Smooth muscle cell (in vitro differentiated cells): ENCODE measurements at regions not wholly inside any gene's neighbourhood (a gene's known extent, or its start where the extent isn't known, plus 50 kb on each side); places are given as distances from the start of the nearest gene placed in this dataset.
A peak's percentile ranks its signal among the peaks of the same experiment; 100 is the strongest.

Experiments
- DNase-seq: peaks from one replicate; lab custom pipeline; 2025; ENCODE audit not compliant: unreplicated experiment; lab: John Stamatoyannopoulos, UW
- H2AFZ ChIP-seq: fragments of 200-600 bp; sonication (generic); 2 replicates; pipeline ENCODE4 v1.6.0; 2016; ENCODE audit warnings: antibody characterized with exemption, low read depth, mild to moderate bottlenecking
- H3F3A ChIP-seq: fragments of 200-600 bp; sonication (generic); 2 replicates; pipeline ENCODE4 v1.6.0; 2017; ENCODE audit warnings: antibody characterized with exemption, low read depth
- H3K27ac ChIP-seq: fragments of 200-600 bp; sonication (generic); 2 replicates; pipeline ENCODE4 v1.5.1; 2016; ENCODE audit warnings: low read depth, mild to moderate bottlenecking
- H3K27me3 ChIP-seq: fragments of 200-600 bp; sonication (generic); 2 replicates; pipeline ENCODE4 v1.6.1; 2016; ENCODE audit warnings: low read depth, mild to moderate bottlenecking
- H3K36me3 ChIP-seq: fragments of 200-600 bp; sonication (generic); 2 replicates; pipeline ENCODE4 v1.5.1; 2016; ENCODE audit warnings: low read depth
- H3K4me1 ChIP-seq: fragments of 200-600 bp; sonication (generic); 2 replicates; pipeline ENCODE4 v1.5.1; 2016; ENCODE audit warnings: low read depth
- H3K4me2 ChIP-seq: fragments of 200-600 bp; sonication (generic); 2 replicates; pipeline ENCODE4 v1.6.0; 2016; ENCODE audit warnings: mild to moderate bottlenecking
- H3K4me3 ChIP-seq: fragments of 200-600 bp; sonication (generic); 2 replicates; pipeline ENCODE4 v1.5.1; 2016; ENCODE audit warnings: mild to moderate bottlenecking
- H3K79me2 ChIP-seq: fragments of 200-600 bp; sonication (generic); 2 replicates; pipeline ENCODE4 v1.6.0; 2016; ENCODE audit warnings: low read depth, mild to moderate bottlenecking
- H3K9ac ChIP-seq: fragments of 200-600 bp; sonication (generic); 2 replicates; pipeline ENCODE4 v1.6.0; 2016; ENCODE audit warnings: low read depth
- H3K9me3 ChIP-seq: fragments of 200-600 bp; sonication (generic); replicated peaks from 2 replicates; pipeline ENCODE4 v1.5.1; 2016; ENCODE audit warnings: low read depth
- H4K20me1 ChIP-seq: fragments of 200-600 bp; sonication (generic); 2 replicates; pipeline ENCODE4 v1.6.0; 2016; ENCODE audit warnings: low read depth
- WGBS: methylation state at CpG from one replicate; pipeline ENCODE4 v1.1.7; 2016; ENCODE audit warnings: low lambda C conversion rate; 5-methylcytosine and 5-hydroxymethylcytosine counted together
- TF ChIP-seq, protein P1 (sequence below): fragments of 200-600 bp; sonication (generic); IDR thresholded peaks from 2 replicates; pipeline ENCODE4 v1.5.1; 2017; ENCODE audit warnings: borderline replicate concordance, mild to moderate bottlenecking, antibody characterized with exemption; ENCODE audit not compliant: insufficient read depth, poor library complexity, severe bottlenecking

DNA sequence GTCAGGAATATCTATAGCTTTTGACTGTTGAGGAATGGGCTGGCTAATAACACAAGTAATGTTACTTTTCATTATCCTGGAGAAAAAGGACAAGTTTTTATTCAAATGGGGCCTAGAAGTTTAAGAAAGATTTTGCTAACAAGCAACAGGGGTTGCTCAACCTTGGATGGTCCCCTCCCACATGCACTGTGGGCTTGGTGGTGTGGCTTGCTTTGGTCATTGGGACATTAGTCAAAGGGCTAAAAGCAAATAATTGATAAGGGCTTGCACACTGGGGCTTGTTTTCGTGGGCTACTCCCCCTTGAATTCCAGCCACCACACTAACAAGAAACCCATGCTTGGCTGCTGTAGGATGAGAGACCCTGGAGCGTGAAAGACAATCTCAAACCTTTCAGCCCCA lies 127.6 kb downstream of the JCAD start:
- H3K9ac ChIP-seq, result no peak overlapping the region
- H3K36me3 ChIP-seq, result no peaks in the 10 kb centered on the region
- no peaks in the 10 kb centered on the region for H3F3A ChIP-seq
- no peak for DNase-seq
- H3K4me3 ChIP-seq, result no peak overlapping the region
- no peaks in the 10 kb centered on the region for H4K20me1 ChIP-seq
- 94% methylated on average over 2 of the region's 2 CpGs for WGBS
- H3K79me2 ChIP-seq, result no peaks in the 10 kb centered on the region
- H3K27me3 ChIP-seq, result no peaks in the 10 kb centered on the region
- no peak overlapping the region for H2AFZ ChIP-seq
- no peak overlapping the region for H3K4me2 ChIP-seq
- TF ChIP-seq, protein P1, sequence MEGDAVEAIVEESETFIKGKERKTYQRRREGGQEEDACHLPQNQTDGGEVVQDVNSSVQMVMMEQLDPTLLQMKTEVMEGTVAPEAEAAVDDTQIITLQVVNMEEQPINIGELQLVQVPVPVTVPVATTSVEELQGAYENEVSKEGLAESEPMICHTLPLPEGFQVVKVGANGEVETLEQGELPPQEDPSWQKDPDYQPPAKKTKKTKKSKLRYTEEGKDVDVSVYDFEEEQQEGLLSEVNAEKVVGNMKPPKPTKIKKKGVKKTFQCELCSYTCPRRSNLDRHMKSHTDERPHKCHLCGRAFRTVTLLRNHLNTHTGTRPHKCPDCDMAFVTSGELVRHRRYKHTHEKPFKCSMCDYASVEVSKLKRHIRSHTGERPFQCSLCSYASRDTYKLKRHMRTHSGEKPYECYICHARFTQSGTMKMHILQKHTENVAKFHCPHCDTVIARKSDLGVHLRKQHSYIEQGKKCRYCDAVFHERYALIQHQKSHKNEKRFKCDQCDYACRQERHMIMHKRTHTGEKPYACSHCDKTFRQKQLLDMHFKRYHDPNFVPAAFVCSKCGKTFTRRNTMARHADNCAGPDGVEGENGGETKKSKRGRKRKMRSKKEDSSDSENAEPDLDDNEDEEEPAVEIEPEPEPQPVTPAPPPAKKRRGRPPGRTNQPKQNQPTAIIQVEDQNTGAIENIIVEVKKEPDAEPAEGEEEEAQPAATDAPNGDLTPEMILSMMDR, result no peak
- H3K9me3 ChIP-seq, result no peaks in the 10 kb centered on the region
- H3K27ac ChIP-seq, result no peak overlapping the region
- no peaks in the 10 kb centered on the region for H3K4me1 ChIP-seq

DNA sequence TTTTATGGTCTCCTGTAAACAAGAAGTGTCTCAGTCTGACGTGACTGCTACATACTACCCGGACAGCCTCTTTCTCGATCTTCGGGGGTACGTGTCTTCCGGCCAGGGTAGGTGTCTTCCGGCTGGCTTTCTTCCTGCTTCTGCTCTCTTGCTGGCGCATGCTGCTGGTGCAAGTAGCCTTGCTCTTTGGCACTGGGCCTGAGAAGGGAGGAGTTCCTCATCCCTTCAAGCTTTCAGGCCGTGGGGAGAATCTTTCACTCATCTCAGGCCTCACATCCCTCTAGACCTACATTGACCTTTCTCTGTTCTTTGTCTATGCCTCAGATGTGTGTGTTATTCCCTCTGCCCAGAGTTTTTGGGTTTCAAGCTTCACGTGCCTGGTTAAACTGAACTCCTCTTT lies 130.4 kb downstream of the JCAD start:
- no peak overlapping the region for H2AFZ ChIP-seq
- no peaks in the 10 kb centered on the region for H4K20me1 ChIP-seq
- no peak overlapping the region for H3K4me3 ChIP-seq
- H3K27ac ChIP-seq, result no peak overlapping the region
- no peaks in the 10 kb centered on the region for H3K79me2 ChIP-seq
- H3K27me3 ChIP-seq, result no peaks in the 10 kb centered on the region
- H3K9me3 ChIP-seq, result no peaks in the 10 kb centered on the region
- WGBS, result 95% methylated on average over 10 of the region's 10 CpGs
- H3K4me2 ChIP-seq, result no peak overlapping the region
- TF ChIP-seq, protein P1, result no peak
- no peak for DNase-seq
- H3K36me3 ChIP-seq, result no peaks in the 10 kb centered on the region
- H3K4me1 ChIP-seq, result no peaks in the 10 kb centered on the region
- no peaks in the 10 kb centered on the region for H3F3A ChIP-seq
- H3K9ac ChIP-seq, result no peak overlapping the region

DNA sequence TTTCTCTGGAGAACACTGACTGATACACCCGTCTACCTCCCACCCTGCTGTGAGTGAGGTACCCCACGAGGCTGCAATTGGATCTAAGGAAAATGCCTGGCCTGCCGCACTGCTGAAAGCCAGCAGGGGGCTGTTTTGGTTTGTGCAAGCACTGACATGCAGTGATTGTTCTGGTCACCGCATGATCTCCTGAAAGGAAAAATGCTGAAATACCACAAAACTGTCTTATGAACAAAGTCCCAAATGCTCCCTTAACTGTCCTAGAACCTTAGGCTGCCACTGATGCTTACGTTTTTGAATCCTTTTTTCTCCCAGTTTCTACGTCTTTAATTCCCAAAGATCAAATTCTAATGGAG lies 132.7 kb downstream of the JCAD start:
- Histone ChIP-seq H3K27ac (no peak overlapping the region), H3K4me3 (no peak overlapping the region), H3K9me3 (no peaks in the 10 kb centered on the region), H3K36me3 (no peaks in the 10 kb centered on the region), H3K79me2 (no peaks in the 10 kb centered on the region), H4K20me1 (no peaks in the 10 kb centered on the region), H3K9ac (no peak overlapping the region), H3F3A (no peaks in the 10 kb centered on the region), H3K4me1 (peaks cover 4% of the 10 kb centered on the region), H2AFZ (no peak overlapping the region), H3K27me3 (no peaks in the 10 kb centered on the region), H3K4me2 (no peak overlapping the region)
- WGBS, result 63% methylated on average over 6 of the region's 6 CpGs
- no peak for DNase-seq
- TF ChIP-seq, protein P1, result peak; percentile 43

DNA sequence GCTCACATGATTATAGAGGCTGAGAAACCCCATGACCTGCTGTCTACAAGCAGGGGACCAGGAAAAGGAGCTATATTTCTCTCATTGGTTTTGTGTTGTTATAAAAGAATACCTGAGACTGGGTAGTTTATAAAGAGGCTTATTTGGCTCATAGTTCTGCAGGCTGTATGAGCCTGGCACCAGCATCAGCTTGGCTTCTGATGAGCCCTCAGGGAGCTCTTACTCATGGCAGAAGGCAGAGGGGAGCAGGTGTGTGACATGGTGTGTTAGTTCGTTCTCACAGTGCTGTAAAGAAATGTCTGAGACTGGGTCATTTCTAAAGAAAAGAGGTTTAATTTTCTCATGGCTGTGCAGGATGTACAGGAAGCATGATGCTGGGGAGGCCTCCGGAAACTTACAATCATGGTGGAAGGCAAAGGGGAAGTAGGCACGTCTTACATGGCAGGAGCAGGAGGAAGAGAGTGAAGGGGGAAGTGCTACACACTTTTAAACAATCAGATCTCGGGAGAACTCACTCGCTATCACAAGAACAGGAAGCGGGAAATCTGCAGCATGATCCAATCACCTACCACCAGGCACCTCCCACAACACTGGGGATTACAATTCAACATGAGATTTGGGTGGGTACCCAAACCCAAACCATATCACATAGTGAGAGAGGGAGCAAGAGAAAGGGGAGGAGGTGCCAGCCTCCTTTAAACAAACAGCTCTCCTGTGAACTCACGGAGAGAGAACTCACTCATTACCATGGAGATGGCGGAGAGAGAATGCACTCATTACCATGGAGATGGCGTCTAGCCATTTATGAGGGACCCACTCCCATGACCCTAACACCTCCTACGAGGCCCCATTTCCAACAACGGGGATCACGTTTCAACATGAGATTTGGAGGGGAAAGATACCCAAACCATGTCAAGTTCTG lies 133.4 kb downstream of the JCAD start:
- Histone ChIP-seq H3K4me1 (peaks cover 4% of the 10 kb centered on the region), H3K9ac (no peak overlapping the region), H3F3A (no peaks in the 10 kb centered on the region), H3K27me3 (no peaks in the 10 kb centered on the region), H3K4me2 (no peak overlapping the region), H4K20me1 (no peaks in the 10 kb centered on the region), H3K79me2 (no peaks in the 10 kb centered on the region), H2AFZ (no peak overlapping the region), H3K4me3 (no peak overlapping the region), H3K9me3 (no peaks in the 10 kb centered on the region), H3K36me3 (no peaks in the 10 kb centered on the region), H3K27ac (no peak overlapping the region)
- 75% methylated on average over 12 of the region's 12 CpGs for WGBS
- TF ChIP-seq, protein P1, result no peak
- no peak for DNase-seq
